Transverse colon (tissue), 3 donors: ENCODE measurements at regions not wholly inside any gene's neighbourhood (a gene's known extent, or its start where the extent isn't known, plus 50 kb on each side); places are given as distances from the start of the nearest gene placed in this dataset.

Source experiments
- CTCF ChIP-seq, 5 experiments: fragments of 200-600 bp in 3 of 5; fragments of 450-650 bp in 2 of 5; sonication (generic) in 3 of 5; IDR thresholded peaks; 1 replicate in 2 of 5; 2 replicates in 3 of 5; pipeline ENCODE4 v1.5.1; 2016 to 2017; ENCODE audit warnings: antibody characterized with exemption in 5 of 5, inconsistent platforms in 3 of 5, mild to moderate bottlenecking in 2 of 5, moderate library complexity in 1 of 5
- EP300 ChIP-seq: sonication (generic); formaldehyde crosslinking; IDR thresholded peaks from one replicate; pipeline ENCODE4 v1.6.1; 2017; ENCODE audit warnings: antibody characterized with exemption, low read depth
- POLR2A ChIP-seq: fragments of 450-650 bp; IDR thresholded peaks from one replicate; pipeline ENCODE4 v1.6.1; 2016; ENCODE audit warnings: antibody characterized with exemption, mild to moderate bottlenecking, moderate library complexity

GRCh38 chr1:65625528-65625927, 167.2 kb upstream of the PDE4B start:
- TF ChIP-seq EP300 (no peak), CTCF (IDR thresholded peaks at IDR 0.05) (no peak), POLR2A (no peak)
